ENCODE measurements at regions not wholly inside any gene's neighbourhood (a gene's known extent, or its start where the extent isn't known, plus 50 kb on each side); places are given as distances from the start of the nearest gene placed in this dataset.

GRCh38 chr2:167900435-167901114 lies 346.8 kb downstream of the STK39 start:
- no peak for TF ChIP-seq CTCF (IDR thresholded peaks at IDR 0.05)
- WGBS (ENCODE audit: insufficient coverage), result no CpG with 5 or more reads among the region's 3 CpGs

GRCh38 chr2:167898340-167898739 lies 349.1 kb downstream of the STK39 start:
- H3K4me1 ChIP-seq (ENCODE audit: control insufficient read depth in 1 of 2, insufficient read depth in 2 of 2, low read length in 2 of 2), result no peaks in the 10 kb centered on the region
- H3K27me3 ChIP-seq (ENCODE audit: control insufficient read depth in 2 of 2, insufficient read depth in 2 of 2, low read length in 2 of 2), result no peaks in the 10 kb centered on the region
- 90% methylated on average over 2 of the region's 3 CpGs for WGBS (ENCODE audit: insufficient coverage)
- Mint-ChIP-seq H3K27ac (no peak overlapping the region), H3K27me3 (ENCODE audit: low read depth in 3 of 3) (peaks cover 0 to 2% (median 0%) of the 10 kb centered on the region in 3 donors), H3K4me3 (no peak overlapping the region), H3K9me3 (peaks cover 0 to 9% (median 3%) of the 10 kb centered on the region in 7 donors), H3K36me3 (no peaks in the 10 kb centered on the region), H3K4me1 (no peaks in the 10 kb centered on the region)
- no peak overlapping the region for H3K4me3 ChIP-seq (replicated peaks in 1 of 3; ENCODE audit: low read depth in 2 of 3, low read length in 3 of 3)
- peaks cover 0 to 4% of the 10 kb centered on the region in 2 donors for H3K9me3 ChIP-seq (replicated peaks in 1 of 2; ENCODE audit: control insufficient read depth in 1 of 2, insufficient read depth in 1 of 2, low read length in 2 of 2)
- DNase-seq, result no peak
- intact Hi-C loops (cut with micrococcal nuclease), result no loop called here
- no peak overlapping the region for H2AFZ ChIP-seq (ENCODE audit: insufficient read depth, low read depth, low read length, poor library complexity, severe bottlenecking)
- H3K9ac ChIP-seq (ENCODE audit: insufficient read depth, low read length, poor library complexity, severe bottlenecking), result no peak overlapping the region
- TF ChIP-seq CTCF (IDR thresholded peaks at IDR 0.05), result no peak
- H4K20me1 ChIP-seq (ENCODE audit: insufficient read depth, low read length), result no peaks in the 10 kb centered on the region
- no peaks in the 10 kb centered on the region for H3K79me2 ChIP-seq (ENCODE audit: insufficient read depth, low read length)
- no peak overlapping the region for H3K27ac ChIP-seq (ENCODE audit: low read depth in 1 of 2, low read length in 2 of 2)
- no peaks in the 10 kb centered on the region for H3K36me3 ChIP-seq (replicated peaks in 1 of 2; ENCODE audit: control insufficient read depth in 1 of 2, insufficient read depth in 2 of 2, low read length in 2 of 2)
- no peak overlapping the region for H3K4me2 ChIP-seq (replicated peaks; ENCODE audit: extremely low read depth, low read length, poor library complexity, severe bottlenecking)

More at GRCh38 chr2:167900435-167901114, 346.8 kb downstream of the STK39 start:
- H3K9ac ChIP-seq (ENCODE audit: insufficient read depth, low read length, poor library complexity, severe bottlenecking), result no peak overlapping the region
- no peaks in the 10 kb centered on the region for H4K20me1 ChIP-seq (ENCODE audit: insufficient read depth, low read length)
- no peaks in the 10 kb centered on the region for H3K4me1 ChIP-seq (ENCODE audit: control insufficient read depth in 1 of 2, insufficient read depth in 2 of 2, low read length in 2 of 2)
- Mint-ChIP-seq H3K36me3 (no peaks in the 10 kb centered on the region), H3K9me3 (peaks cover 1 to 9% (median 3%) of the 10 kb centered on the region in 7 donors), H3K27ac (no peak overlapping the region), H3K4me1 (no peaks in the 10 kb centered on the region), H3K4me3 (no peak overlapping the region), H3K27me3 (ENCODE audit: low read depth in 3 of 3) (peaks cover 0 to 3% (median 3%) of the 10 kb centered on the region in 3 donors)
- no peak overlapping the region for H2AFZ ChIP-seq (ENCODE audit: insufficient read depth, low read depth, low read length, poor library complexity, severe bottlenecking)
- H3K27me3 ChIP-seq (ENCODE audit: control insufficient read depth in 2 of 2, insufficient read depth in 2 of 2, low read length in 2 of 2), result no peaks in the 10 kb centered on the region
- H3K4me3 ChIP-seq (replicated peaks in 1 of 3; ENCODE audit: low read depth in 2 of 3, low read length in 3 of 3), result no peak overlapping the region
- no peak overlapping the region for H3K27ac ChIP-seq (ENCODE audit: low read depth in 1 of 2, low read length in 2 of 2)
- no peak for DNase-seq
- H3K36me3 ChIP-seq (replicated peaks in 1 of 2; ENCODE audit: control insufficient read depth in 1 of 2, insufficient read depth in 2 of 2, low read length in 2 of 2), result no peaks in the 10 kb centered on the region
- intact Hi-C loops (cut with micrococcal nuclease), result no loop called here
- no peaks in the 10 kb centered on the region for H3K79me2 ChIP-seq (ENCODE audit: insufficient read depth, low read length)
- H3K9me3 ChIP-seq (replicated peaks in 1 of 2; ENCODE audit: control insufficient read depth in 1 of 2, insufficient read depth in 1 of 2, low read length in 2 of 2), result peaks cover 0 to under 1% of the 10 kb centered on the region in 2 donors
- H3K4me2 ChIP-seq (replicated peaks; ENCODE audit: extremely low read depth, low read length, poor library complexity, severe bottlenecking), result no peak overlapping the region

Data from CD14-positive monocyte (primary cell).